ENCODE measurements at regions not wholly inside any gene's neighbourhood (a gene's known extent, or its start where the extent isn't known, plus 50 kb on each side); places are given as distances from the start of the nearest gene placed in this dataset.

- no peak for DNase-seq (ENCODE audit: extremely low read depth in 1 of 2, low read depth in 1 of 2)
These were observed 220.3 kb downstream of the OR13H1 start for GRCh38 chrX:131764216-131764615.

- peak in 1 of 2 donors; percentile 41 for DNase-seq (ENCODE audit: extremely low read depth in 1 of 2, low read depth in 1 of 2)
These were observed 234.7 kb downstream of the OR13H1 start for GRCh38 chrX:131778269-131779218.

GRCh38 chrX:131779306-131779705 lies 235.4 kb downstream of the OR13H1 start:
- DNase-seq (ENCODE audit: extremely low read depth in 1 of 2, low read depth in 1 of 2), result no peak

- no peak for DNase-seq (ENCODE audit: extremely low read depth in 1 of 2, low read depth in 1 of 2)
These were observed 235.9 kb downstream of the OR13H1 start for GRCh38 chrX:131779741-131780140.

DNA sequence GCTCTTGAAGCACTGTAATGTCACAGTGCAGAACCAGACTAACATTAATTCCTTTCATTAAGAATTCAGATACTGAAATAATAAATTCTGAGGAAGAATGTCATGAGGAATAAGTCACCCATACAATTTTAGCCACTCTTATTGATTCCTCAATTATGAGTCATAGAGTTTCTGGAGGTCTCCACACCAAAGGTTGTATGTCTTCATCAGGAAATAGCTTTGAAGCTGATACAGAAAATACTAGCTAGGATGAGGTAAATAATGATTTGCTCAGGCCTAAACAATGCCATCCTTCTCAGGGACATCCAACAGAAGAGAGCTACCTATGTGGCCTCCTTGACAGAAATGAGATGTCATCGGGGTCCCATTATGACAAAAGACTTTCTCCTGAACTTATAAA lies 238.8 kb downstream of the OR13H1 start:
- no peak for DNase-seq (ENCODE audit: extremely low read depth in 1 of 2, low read depth in 1 of 2)

DNA sequence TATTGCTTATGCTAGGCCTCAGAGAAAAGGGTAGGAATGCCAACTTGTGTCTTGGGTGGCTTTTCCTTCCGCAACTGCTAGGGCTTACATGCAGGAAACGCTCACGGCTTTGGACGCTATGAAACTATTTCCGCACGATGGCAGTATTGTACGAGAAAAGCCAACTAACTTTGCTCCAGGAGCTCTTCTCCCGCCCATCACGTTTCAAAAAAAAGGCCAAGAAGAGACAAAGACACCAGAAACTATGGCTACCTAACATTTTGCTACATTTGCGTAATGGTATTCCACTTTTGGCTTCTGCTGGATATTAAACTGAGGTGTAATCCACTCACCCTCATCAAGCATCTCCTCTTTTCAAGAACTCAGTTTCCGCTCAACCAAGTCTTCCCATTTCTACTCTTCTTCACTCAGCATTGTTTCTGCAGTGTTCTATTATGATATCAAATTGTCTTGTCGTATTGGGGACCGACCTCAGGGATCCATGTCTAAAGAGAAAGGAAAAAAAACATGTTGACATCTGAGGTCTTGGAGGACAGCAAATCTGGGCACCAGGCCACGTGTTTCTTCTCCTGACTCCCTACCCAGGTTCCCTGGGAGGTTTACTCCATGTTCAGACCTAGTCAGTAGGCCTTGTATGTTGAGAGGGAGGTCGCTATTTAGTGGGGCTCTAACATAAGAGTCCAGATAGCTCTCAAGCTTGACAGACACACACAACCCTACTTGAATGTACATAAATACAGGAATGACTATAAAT lies 239.4 kb upstream of the STK26 start:
- peak in 1 of 2 donors; percentile 47 for DNase-seq (ENCODE audit: extremely low read depth in 1 of 2, low read depth in 1 of 2)

DNA sequence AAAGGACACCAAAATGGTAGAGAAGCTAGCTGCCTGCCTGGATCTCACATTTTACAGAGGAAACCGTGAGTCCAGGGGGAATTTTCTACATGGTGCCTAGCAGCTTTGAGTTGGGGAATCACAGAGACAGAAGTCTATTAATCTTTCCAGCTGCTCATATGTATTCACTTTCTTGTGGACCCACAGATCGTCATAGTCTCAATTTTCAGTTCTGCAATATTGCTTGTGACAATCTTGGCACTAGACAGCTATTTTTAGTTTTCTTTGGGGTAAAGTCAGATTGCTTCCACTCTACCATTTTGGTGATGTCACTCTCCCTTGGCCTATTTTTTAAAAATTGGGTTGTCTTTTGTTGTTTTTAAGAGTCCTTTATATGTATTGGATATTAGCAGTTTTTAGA lies 233.4 kb upstream of the STK26 start:
- no peak for DNase-seq (ENCODE audit: extremely low read depth in 1 of 2, low read depth in 1 of 2)

- DNase-seq (ENCODE audit: extremely low read depth in 1 of 2, low read depth in 1 of 2), result no peak
These were observed 231.3 kb upstream of the STK26 start for GRCh38 chrX:131791608-131792355.

DNA sequence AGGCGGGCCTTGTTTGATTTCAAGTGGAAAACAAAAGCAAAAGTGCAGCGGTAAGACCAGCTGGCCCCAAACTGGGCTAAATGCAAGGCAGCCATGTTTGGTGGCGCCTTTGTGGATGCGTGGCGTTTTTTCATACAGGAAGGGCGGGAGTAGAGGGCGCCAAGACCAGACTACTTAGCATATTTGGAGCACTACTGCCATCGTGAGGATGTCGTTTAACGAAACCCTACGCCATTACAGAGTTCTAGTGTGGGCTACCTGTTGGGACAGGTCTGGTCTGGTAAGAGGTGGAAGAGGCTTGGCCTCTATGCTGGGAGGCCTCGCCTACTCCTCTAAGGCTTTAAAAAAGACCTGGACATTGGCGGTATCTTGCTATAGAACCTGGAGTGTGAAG lies 230.7 kb upstream of the STK26 start:
- peak in 1 of 2 donors; percentile 85 for DNase-seq (ENCODE audit: extremely low read depth in 1 of 2, low read depth in 1 of 2)

GRCh38 chrX:131792789-131793462 lies 230.2 kb upstream of the STK26 start:
- DNase-seq (ENCODE audit: extremely low read depth in 1 of 2, low read depth in 1 of 2), result peak in 1 of 2 donors; percentile 73

GRCh38 chrX:131795442-131796229 lies 227.5 kb upstream of the STK26 start:
- DNase-seq (ENCODE audit: extremely low read depth in 1 of 2, low read depth in 1 of 2), result no peak

DNA sequence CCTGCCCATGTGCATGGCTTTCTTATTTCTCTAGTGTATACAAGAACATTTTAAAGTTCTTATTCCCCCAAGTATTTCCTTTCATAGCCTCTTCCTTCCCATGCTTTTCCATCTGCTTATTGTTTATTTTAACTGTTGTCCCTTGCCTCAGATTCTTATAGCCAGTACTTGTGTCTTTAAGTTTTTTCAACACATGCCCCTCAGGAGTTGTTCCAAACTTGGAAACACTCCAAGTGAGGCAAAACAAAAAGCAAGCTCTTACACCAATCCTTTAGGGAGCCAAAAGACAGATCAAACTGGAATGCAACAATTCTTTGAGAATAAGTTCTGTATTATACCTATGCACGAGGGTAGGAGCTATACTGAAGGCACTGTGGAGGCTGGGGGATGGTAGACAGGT lies 222.0 kb upstream of the STK26 start:
- DNase-seq (ENCODE audit: extremely low read depth in 1 of 2, low read depth in 1 of 2), result no peak

DNA sequence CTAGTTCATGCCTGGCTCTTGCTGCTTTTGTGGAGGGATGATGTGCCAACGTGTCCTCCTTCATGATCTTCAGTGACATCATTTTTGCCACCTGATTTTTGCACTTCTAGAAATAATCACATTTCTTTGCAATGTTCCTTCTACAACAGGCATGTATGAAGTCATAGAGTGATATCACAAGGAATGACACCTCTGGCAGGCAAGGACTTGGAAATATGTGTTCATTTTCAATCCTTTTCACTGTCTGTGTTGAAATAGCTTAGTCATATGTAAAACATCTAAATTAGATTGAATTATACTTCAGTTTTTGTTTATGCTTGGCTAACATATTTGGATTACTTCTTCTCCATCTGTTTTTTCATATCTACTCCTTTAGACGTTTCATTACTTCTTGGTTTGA lies 221.2 kb upstream of the STK26 start:
- no peak for DNase-seq (ENCODE audit: extremely low read depth in 1 of 2, low read depth in 1 of 2)

DNA sequence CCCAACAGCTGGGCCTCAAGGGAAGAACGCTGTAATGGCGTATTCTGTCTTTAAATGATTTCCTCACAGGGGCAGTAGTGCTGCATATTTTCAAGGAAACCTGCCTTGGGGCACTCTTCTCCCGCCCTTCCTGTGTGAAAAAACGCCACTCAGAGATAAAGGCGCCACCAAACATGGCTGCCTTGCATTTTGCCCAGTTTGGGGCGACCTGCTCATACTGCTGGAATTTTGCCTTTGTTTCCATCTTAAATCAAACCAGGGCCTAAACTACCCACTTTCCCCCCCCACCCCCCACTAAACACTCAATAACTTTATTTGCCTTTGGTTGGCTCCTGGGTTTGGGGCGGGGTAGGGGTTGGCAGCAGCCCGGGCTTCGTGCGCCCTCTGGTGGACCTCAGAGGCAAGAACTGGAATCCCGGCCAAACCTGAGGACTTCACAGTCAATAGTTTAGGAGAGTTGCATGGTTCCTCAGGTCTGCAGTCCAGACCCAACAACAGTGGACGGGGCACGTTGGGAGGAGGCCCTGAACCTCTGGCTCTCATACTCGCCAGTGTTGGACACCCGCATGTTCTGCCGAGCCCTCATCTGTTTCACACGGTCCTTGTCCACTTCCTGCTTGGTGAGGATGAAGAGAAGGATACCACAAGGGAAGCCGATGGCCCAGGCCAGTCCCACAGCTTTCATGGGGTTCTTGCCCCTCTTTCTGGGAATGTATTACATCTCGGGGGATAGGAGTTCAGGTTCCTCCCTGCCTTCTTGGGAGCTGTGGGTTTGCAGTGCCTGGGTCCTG lies 220.1 kb upstream of the STK26 start:
- DNase-seq (ENCODE audit: extremely low read depth in 1 of 2, low read depth in 1 of 2), result peak in 1 of 2 donors; percentile 47

- DNase-seq (ENCODE audit: extremely low read depth in 1 of 2, low read depth in 1 of 2), result peak; percentile 33 to 75
These were observed 210.0 kb upstream of the STK26 start for GRCh38 chrX:131812847-131813825.

DNA sequence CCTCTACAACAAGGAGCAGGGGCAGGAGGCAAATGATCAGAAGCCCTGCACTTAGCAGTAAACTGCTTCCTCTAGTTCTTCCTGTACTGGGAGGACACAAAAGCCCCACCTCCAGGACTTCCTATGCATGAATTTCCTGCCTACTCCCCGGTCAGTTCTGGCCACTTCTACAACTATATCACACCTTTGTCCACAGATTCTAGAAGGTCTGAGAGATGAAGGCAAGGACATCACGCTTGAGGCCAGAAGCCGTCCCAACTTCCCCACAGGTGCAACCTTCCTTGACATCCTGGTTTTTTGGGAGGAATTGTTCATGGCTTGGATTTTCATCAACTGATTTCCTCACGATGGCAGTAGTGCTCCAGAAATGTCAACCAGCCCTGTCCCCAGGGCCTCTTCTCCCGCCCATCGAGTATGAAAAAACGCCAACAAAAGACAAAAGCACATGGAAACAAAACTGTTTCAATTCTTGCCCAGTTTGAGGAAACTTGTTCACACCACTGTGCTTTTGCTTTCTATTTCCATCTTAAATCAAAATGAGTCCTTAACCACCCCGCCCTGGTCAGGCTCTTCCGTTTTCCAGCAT lies 206.5 kb upstream of the STK26 start:
- peak in 1 of 2 donors; percentile 77 for DNase-seq (ENCODE audit: extremely low read depth in 1 of 2, low read depth in 1 of 2)

DNA sequence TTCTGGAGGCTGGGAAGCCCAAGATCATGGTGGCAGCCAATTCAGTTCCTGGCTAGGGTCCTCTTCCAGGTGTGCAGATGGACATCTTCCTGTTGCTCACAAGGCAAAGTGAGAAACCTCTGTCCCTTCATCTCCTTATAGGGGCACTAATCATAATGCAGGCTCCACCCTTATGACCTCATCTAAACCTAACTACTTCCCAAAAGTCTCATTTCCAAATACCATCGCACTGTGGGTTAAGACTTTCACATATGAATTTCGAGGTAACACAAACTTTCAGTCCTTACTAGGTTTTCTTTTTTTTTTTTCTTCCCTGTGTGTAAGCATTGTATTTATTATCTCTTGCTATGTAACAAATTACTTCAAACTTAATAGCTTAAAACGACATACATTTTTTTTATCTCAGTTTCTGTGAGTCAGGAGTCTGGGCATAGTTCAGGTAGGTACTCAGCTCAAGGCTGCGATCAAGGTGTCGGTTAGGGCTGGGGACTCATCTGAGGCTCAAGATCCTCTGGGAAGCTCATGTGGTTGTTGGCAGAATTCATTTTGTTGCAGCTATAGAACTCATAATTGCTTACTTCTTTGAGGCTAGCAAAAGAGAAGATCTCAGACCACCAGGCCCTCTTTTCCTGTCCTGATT lies 204.7 kb upstream of the STK26 start:
- no peak for DNase-seq (ENCODE audit: extremely low read depth in 1 of 2, low read depth in 1 of 2)
